ENCODE measurements at regions not wholly inside any gene's neighbourhood (a gene's known extent, or its start where the extent isn't known, plus 50 kb on each side); places are given as distances from the start of the nearest gene placed in this dataset.

DNA sequence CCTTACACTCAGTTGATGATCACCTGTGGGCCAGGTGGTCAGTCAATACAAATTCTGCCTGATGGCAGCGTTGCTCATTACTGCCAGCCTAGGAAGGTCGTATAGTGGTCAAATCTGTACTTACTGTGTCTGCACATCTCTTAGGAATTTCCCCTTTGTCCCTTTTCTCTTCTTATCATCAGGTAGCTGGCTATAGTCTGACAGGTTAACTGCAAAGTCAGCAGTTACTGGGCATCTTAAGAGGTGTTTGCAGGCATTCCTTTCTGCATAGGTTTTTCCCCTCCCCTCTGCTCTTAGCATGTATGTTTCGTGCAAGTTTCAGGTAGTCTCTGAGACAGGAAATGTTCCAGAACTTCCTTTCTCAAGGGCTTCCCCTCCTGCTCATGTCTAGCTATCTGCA lies 298.7 kb downstream of the LRRIQ3 start:
- Histone ChIP-seq H3K27ac (ENCODE audit: low read depth, low read length, poor library complexity, severe bottlenecking) (no peak overlapping the region), H3K4me1 (ENCODE audit: insufficient read depth, low read length, severe bottlenecking) (no peaks in the 10 kb centered on the region), H3K4me3 (ENCODE audit: low read depth, low read length, poor library complexity, severe bottlenecking) (no peak overlapping the region), H3K79me2 (ENCODE audit: insufficient read depth, low read length) (no peaks in the 10 kb centered on the region), H2AFZ (ENCODE audit: low read length) (no peak overlapping the region), H3K9me2 (ENCODE audit: low read depth, low read length) (no peaks in the 10 kb centered on the region), H3K36me3 (ENCODE audit: insufficient read depth, low read length) (no peaks in the 10 kb centered on the region), H3K4me2 (ENCODE audit: low read length) (no peak overlapping the region), H3K9me3 (ENCODE audit: low read length) (no peaks in the 10 kb centered on the region), H3K27me3 (ENCODE audit: insufficient read depth, low read length) (no peaks in the 10 kb centered on the region), H4K20me1 (ENCODE audit: insufficient read depth, low read length) (no peaks in the 10 kb centered on the region), H3K9ac (ENCODE audit: low read length) (no peak overlapping the region), H3F3A (ENCODE audit: insufficient read depth, low read length) (no peaks in the 10 kb centered on the region)
- no peak for TF ChIP-seq EZH2 (IDR thresholded peaks at IDR 0.05; ENCODE audit: borderline replicate concordance, low read length)
- TF ChIP-seq, protein P1, sequence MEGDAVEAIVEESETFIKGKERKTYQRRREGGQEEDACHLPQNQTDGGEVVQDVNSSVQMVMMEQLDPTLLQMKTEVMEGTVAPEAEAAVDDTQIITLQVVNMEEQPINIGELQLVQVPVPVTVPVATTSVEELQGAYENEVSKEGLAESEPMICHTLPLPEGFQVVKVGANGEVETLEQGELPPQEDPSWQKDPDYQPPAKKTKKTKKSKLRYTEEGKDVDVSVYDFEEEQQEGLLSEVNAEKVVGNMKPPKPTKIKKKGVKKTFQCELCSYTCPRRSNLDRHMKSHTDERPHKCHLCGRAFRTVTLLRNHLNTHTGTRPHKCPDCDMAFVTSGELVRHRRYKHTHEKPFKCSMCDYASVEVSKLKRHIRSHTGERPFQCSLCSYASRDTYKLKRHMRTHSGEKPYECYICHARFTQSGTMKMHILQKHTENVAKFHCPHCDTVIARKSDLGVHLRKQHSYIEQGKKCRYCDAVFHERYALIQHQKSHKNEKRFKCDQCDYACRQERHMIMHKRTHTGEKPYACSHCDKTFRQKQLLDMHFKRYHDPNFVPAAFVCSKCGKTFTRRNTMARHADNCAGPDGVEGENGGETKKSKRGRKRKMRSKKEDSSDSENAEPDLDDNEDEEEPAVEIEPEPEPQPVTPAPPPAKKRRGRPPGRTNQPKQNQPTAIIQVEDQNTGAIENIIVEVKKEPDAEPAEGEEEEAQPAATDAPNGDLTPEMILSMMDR (IDR thresholded peaks at IDR 0.05; ENCODE audit: low read length): no peak

DNA sequence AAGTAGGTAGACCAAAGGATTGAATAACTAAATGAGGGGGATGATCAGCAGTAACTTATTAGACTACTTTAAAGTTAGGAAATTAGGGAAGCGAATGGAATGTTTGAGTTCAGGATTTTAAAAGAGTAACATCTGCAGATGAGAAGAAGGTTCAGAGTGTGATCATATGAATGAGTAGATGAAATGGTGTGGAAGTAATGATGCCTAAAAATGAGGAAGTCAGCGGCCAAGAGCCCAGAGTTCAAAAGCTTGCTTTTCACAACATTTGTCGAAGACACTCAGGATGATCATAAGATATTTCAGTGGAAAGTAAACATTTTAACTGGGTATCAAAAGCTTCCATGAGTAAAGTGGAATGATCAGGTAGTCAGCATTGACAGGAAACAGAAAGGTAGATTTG lies 299.4 kb downstream of the LRRIQ3 start:
- H3K79me2 ChIP-seq (ENCODE audit: insufficient read depth, low read length): no peaks in the 10 kb centered on the region
- TF ChIP-seq EZH2 (IDR thresholded peaks at IDR 0.05; ENCODE audit: borderline replicate concordance, low read length): no peak
- TF ChIP-seq, protein P1 (IDR thresholded peaks at IDR 0.05; ENCODE audit: low read length): no peak

DNA sequence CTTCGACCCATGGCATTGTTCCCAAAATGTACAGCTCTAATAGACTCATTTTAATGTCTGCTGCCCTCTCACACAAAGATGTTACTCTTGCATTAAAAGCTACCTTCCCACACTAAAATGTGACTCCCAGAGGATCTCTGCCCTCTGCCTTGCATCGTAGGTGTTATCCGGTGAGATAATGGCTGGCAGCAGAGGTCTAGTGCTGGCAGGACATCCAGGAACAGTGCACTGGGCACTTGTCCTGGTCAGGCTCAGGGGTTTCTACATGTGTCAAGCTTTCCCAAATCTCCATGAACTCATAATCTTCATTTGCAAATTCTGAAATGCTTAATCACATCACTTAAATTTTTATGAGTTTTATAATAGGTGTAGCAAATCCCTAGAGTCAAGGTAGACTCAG lies 310.6 kb downstream of the LRRIQ3 start:
- no peak overlapping the region for H2AFZ ChIP-seq (ENCODE audit: low read length)
- no peaks in the 10 kb centered on the region for H4K20me1 ChIP-seq (ENCODE audit: insufficient read depth, low read length)
- H3K4me3 ChIP-seq (ENCODE audit: low read depth, low read length, poor library complexity, severe bottlenecking): no peak overlapping the region
- H3K4me2 ChIP-seq (ENCODE audit: low read length): no peak overlapping the region
- H3F3A ChIP-seq (ENCODE audit: insufficient read depth, low read length): no peaks in the 10 kb centered on the region
- no peak overlapping the region for H3K9ac ChIP-seq (ENCODE audit: low read length)
- H3K36me3 ChIP-seq (ENCODE audit: insufficient read depth, low read length): no peaks in the 10 kb centered on the region
- no peaks in the 10 kb centered on the region for H3K9me2 ChIP-seq (ENCODE audit: low read depth, low read length)
- no peaks in the 10 kb centered on the region for H3K4me1 ChIP-seq (ENCODE audit: insufficient read depth, low read length, severe bottlenecking)
- no peak for TF ChIP-seq EZH2 (IDR thresholded peaks at IDR 0.05; ENCODE audit: borderline replicate concordance, low read length)
- TF ChIP-seq, protein P1 (IDR thresholded peaks at IDR 0.05; ENCODE audit: low read length): no peak
- H3K79me2 ChIP-seq (ENCODE audit: insufficient read depth, low read length): no peaks in the 10 kb centered on the region
- H3K27me3 ChIP-seq (ENCODE audit: insufficient read depth, low read length): no peaks in the 10 kb centered on the region
- H3K27ac ChIP-seq (ENCODE audit: low read depth, low read length, poor library complexity, severe bottlenecking): no peak overlapping the region
- no peaks in the 10 kb centered on the region for H3K9me3 ChIP-seq (ENCODE audit: low read length)

More for the DNA sequence above, 299.4 kb downstream of the LRRIQ3 start:
- no peak overlapping the region for H3K9ac ChIP-seq (ENCODE audit: low read length)
- H3K4me3 ChIP-seq (ENCODE audit: low read depth, low read length, poor library complexity, severe bottlenecking): no peak overlapping the region
- H3K27ac ChIP-seq (ENCODE audit: low read depth, low read length, poor library complexity, severe bottlenecking): no peak overlapping the region
- no peaks in the 10 kb centered on the region for H3F3A ChIP-seq (ENCODE audit: insufficient read depth, low read length)
- no peaks in the 10 kb centered on the region for H3K36me3 ChIP-seq (ENCODE audit: insufficient read depth, low read length)
- no peaks in the 10 kb centered on the region for H4K20me1 ChIP-seq (ENCODE audit: insufficient read depth, low read length)
- H3K9me2 ChIP-seq (ENCODE audit: low read depth, low read length): no peaks in the 10 kb centered on the region
- no peaks in the 10 kb centered on the region for H3K9me3 ChIP-seq (ENCODE audit: low read length)
- no peak overlapping the region for H2AFZ ChIP-seq (ENCODE audit: low read length)
- no peaks in the 10 kb centered on the region for H3K4me1 ChIP-seq (ENCODE audit: insufficient read depth, low read length, severe bottlenecking)
- no peaks in the 10 kb centered on the region for H3K27me3 ChIP-seq (ENCODE audit: insufficient read depth, low read length)
- no peak overlapping the region for H3K4me2 ChIP-seq (ENCODE audit: low read length)

Data from OCI-LY1 (cell line).